Endodermal cell (in vitro differentiated cells): ENCODE measurements at regions not wholly inside any gene's neighbourhood (a gene's known extent, or its start where the extent isn't known, plus 50 kb on each side); places are given as distances from the start of the nearest gene placed in this dataset.

Experiments used
- DNase-seq: peaks from one replicate; pipeline ENCODE4 v3.0.0-alpha.2; 2017
- H3K27ac ChIP-seq: 2 replicates; pipeline ENCODE4 v1.5.1; 2013; ENCODE audit warnings: mild to moderate bottlenecking, low read depth, low read length, moderate library complexity
- H3K27me3 ChIP-seq: 2 replicates; pipeline ENCODE4 v1.6.1; 2013; ENCODE audit warnings: mild to moderate bottlenecking, low read length, moderate library complexity; ENCODE audit not compliant: insufficient read depth, control insufficient read depth, poor library complexity, severe bottlenecking
- H3K36me3 ChIP-seq: 2 replicates; pipeline ENCODE4 v1.7.0; 2013; ENCODE audit warnings: mild to moderate bottlenecking, low read length, moderate library complexity; ENCODE audit not compliant: control insufficient read depth, insufficient read depth
- H3K4me1 ChIP-seq: one replicate; pipeline ENCODE4 v1.7.0; 2013; ENCODE audit warnings: low read length; ENCODE audit not compliant: control insufficient read depth, insufficient read depth
- H3K4me3 ChIP-seq: 2 replicates; pipeline ENCODE4 v1.5.1; 2013; ENCODE audit warnings: mild to moderate bottlenecking, low read length, moderate library complexity
- H3K9ac ChIP-seq: 2 replicates; pipeline ENCODE4 v1.6.1; 2013; ENCODE audit warnings: mild to moderate bottlenecking, low read length, moderate library complexity; ENCODE audit not compliant: poor library complexity, severe bottlenecking; ENCODE audit errors: extremely low read depth
- H3K9me3 ChIP-seq: 2 replicates; pipeline ENCODE4 v1.6.1; 2013; ENCODE audit warnings: mild to moderate bottlenecking, low read length, moderate library complexity; ENCODE audit not compliant: control insufficient read depth
- H3K27ac Mint-ChIP-seq: 2 replicates; pipeline ENCODE4 v1.8.0; 2020; ENCODE audit warnings: mixed read lengths
- H3K27me3 Mint-ChIP-seq: 2 replicates; pipeline ENCODE4 v1.8.0; 2021; ENCODE audit warnings: mild to moderate bottlenecking, mixed read lengths; ENCODE audit not compliant: insufficient read depth
- H3K36me3 Mint-ChIP-seq: 2 replicates; pipeline ENCODE4 v1.8.0; 2020; ENCODE audit warnings: low read depth, mixed read lengths
- H3K4me1 Mint-ChIP-seq: 2 replicates; pipeline ENCODE4 v1.8.0; 2020; ENCODE audit warnings: mixed read lengths
- H3K4me3 Mint-ChIP-seq: 2 replicates; pipeline ENCODE4 v1.8.0; 2020; ENCODE audit warnings: mild to moderate bottlenecking, moderate library complexity, mixed read lengths
- H3K9me3 Mint-ChIP-seq: 2 replicates; pipeline ENCODE4 v1.8.0; 2020; ENCODE audit warnings: mild to moderate bottlenecking, mixed read lengths
- CTCF ChIP-seq: fragments of 200-600 bp; sonication (generic); conservative IDR thresholded peaks from 2 replicates; pipeline ENCODE4 v1.5.0; 2021; ENCODE audit warnings: antibody characterized with exemption, mild to moderate bottlenecking
- WGBS, 2 experiments: methylation state at CpG; one replicate each; pipeline versions ENCODE4 v1.1.5 to v1.1.7; 2013; ENCODE audit warnings: missing lambda C conversion rate in 2 of 2, mixed read lengths in 1 of 2; ENCODE audit not compliant: insufficient coverage in 1 of 2, insufficient read length in 1 of 2; 5-methylcytosine and 5-hydroxymethylcytosine counted together

DNA sequence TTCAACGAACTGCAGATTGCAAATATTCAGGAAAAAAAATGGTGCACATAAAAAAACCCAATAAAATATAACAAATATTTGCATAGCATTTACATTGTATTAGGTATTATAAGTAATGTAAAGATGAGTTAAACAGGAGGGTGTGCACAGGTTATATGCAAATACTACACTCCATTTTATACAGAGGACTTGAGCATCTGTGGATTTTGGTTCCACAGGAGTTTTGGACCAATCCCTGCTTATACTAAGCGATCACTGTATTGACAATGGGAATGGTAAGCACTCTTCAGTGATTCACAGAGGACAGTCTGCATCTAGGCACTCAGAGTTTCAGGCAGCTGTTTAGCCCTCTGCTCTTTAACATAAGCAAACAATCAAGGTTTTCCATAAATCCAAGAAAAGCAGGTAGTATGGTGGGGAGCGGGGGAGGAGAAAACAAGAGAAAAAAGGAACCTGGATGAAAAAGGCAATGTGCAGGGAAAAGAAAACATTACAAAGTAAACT is 206.0 kb upstream of the PARD3B start:
- no peaks in the 10 kb centered on the region for H3K9me3 Mint-ChIP-seq
- Histone ChIP-seq H3K9ac (no peak overlapping the region), H3K4me3 (no peak overlapping the region), H3K4me1 (no peaks in the 10 kb centered on the region), H3K36me3 (no peaks in the 10 kb centered on the region), H3K9me3 (no peaks in the 10 kb centered on the region), H3K27me3 (no peaks in the 10 kb centered on the region), H3K27ac (no peak overlapping the region)
- H3K27ac Mint-ChIP-seq: no peak overlapping the region
- 93% methylated on average over 3 of the region's 3 CpGs; no CpG with 5 or more reads in 1 of the 2 experiments for whole genome bisulfite sequencing, 2 experiments
- no peak for TF ChIP-seq CTCF
- H3K4me1 Mint-ChIP-seq: peaks cover 8% of the 10 kb centered on the region
- H3K27me3 Mint-ChIP-seq: no peaks in the 10 kb centered on the region
- H3K36me3 Mint-ChIP-seq: no peaks in the 10 kb centered on the region
- no peak overlapping the region for H3K4me3 Mint-ChIP-seq
- DNase-seq: no peak

DNA sequence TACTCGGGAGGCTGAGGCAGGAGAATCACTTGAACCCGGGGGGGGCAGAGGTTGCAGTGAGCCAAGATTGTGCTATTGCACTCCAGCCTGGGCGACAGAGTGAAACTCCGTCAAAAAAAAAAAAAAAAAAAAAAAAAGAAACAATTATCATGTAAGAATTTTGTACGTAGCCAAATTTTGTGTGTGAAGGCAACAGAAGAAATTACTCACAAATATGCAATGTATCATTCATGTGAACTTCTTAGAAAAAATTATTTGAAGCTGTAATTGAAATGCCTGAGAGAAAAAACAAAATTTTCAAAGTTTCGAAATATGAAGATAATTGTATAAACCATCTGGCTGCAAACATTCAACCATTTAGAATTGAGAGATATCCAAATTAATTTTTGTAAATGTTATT is 204.8 kb upstream of the PARD3B start:
- H3K4me3 ChIP-seq: no peak overlapping the region

GRCh38 chr2:204341887-204342276 is 203.4 kb upstream of the PARD3B start:
- H3K4me1 Mint-ChIP-seq: peaks cover 19% of the 10 kb centered on the region
- no peak overlapping the region for H3K27ac ChIP-seq
- H3K9me3 ChIP-seq: no peaks in the 10 kb centered on the region
- H3K9ac ChIP-seq: no peak overlapping the region
- H3K36me3 Mint-ChIP-seq: no peaks in the 10 kb centered on the region
- no peak for TF ChIP-seq CTCF
- no peaks in the 10 kb centered on the region for H3K4me1 ChIP-seq
- H3K27me3 Mint-ChIP-seq: no peaks in the 10 kb centered on the region
- no peaks in the 10 kb centered on the region for H3K9me3 Mint-ChIP-seq
- H3K36me3 ChIP-seq: no peaks in the 10 kb centered on the region
- H3K27me3 ChIP-seq: no peaks in the 10 kb centered on the region
- WGBS, 2 experiments: 100% methylated on average over 1 of the region's 2 CpGs; no CpG with 5 or more reads in 1 of the 2 experiments
- DNase-seq: no peak
- H3K27ac Mint-ChIP-seq: no peak overlapping the region
- no peak overlapping the region for H3K4me3 ChIP-seq
- no peak overlapping the region for H3K4me3 Mint-ChIP-seq

More for the DNA sequence above, 204.8 kb upstream of the PARD3B start:
- H3K27me3 ChIP-seq: no peaks in the 10 kb centered on the region
- TF ChIP-seq CTCF: no peak
- Mint-ChIP-seq H3K36me3 (no peaks in the 10 kb centered on the region), H3K4me1 (peaks cover 14% of the 10 kb centered on the region), H3K27ac (no peak overlapping the region), H3K4me3 (no peak overlapping the region), H3K27me3 (no peaks in the 10 kb centered on the region), H3K9me3 (no peaks in the 10 kb centered on the region)
- no peaks in the 10 kb centered on the region for H3K9me3 ChIP-seq
- H3K9ac ChIP-seq: no peak overlapping the region
- H3K36me3 ChIP-seq: no peaks in the 10 kb centered on the region
- no peak for DNase-seq
- 94% methylated on average over 5 of the region's 6 CpGs; no CpG with 5 or more reads in 1 of the 2 experiments for WGBS, 2 experiments
- no peaks in the 10 kb centered on the region for H3K4me1 ChIP-seq
- no peak overlapping the region for H3K27ac ChIP-seq
